GM12878 (cell line): ENCODE measurements at regions not wholly inside any gene's neighbourhood (a gene's known extent, or its start where the extent isn't known, plus 50 kb on each side); places are given as distances from the start of the nearest gene placed in this dataset.

Source experiments
- CREM ChIP-seq: IDR thresholded peaks from 2 replicates; pipeline ENCODE4 v1.6.1; 2014; ENCODE audit warnings: antibody characterized with exemption, low read depth
- CUX1 ChIP-seq: IDR thresholded peaks from 2 replicates; pipeline ENCODE4 v1.6.1; 2012; ENCODE audit warnings: improper control_type of control experiment, low read depth, low read length; ENCODE audit not compliant: insufficient replicate concordance
- FOS ChIP-seq: IDR thresholded peaks from 3 replicates; pipeline ENCODE4 v1.6.1; 2011; ENCODE audit warnings: borderline replicate concordance; ENCODE audit not compliant: insufficient read length; ENCODE audit errors: extremely low read depth
- MYB ChIP-seq: fragments of 150-350 bp; IDR thresholded peaks from 2 replicates; pipeline ENCODE4 v1.6.1; 2014; ENCODE audit warnings: mild to moderate bottlenecking, low read depth, low read length, borderline replicate concordance
- SP1 ChIP-seq: IDR thresholded peaks from one replicate; pipeline ENCODE4 v1.6.1; 2011; ENCODE audit warnings: low read depth, low read length
- YBX1 ChIP-seq: fragments of 450-650 bp; IDR thresholded peaks from 2 replicates; pipeline ENCODE4 v1.6.1; 2016; ENCODE audit warnings: antibody characterized with exemption
- ZNF274 ChIP-seq: IDR thresholded peaks from one replicate; pipeline ENCODE4 v1.8.0; 2011; ENCODE audit not compliant: insufficient read length, insufficient read depth
- ZNF622 ChIP-seq: fragments of 450-650 bp; IDR thresholded peaks from 2 replicates; pipeline ENCODE4 v1.6.1; 2017; ENCODE audit warnings: mild to moderate bottlenecking, inconsistent platforms

GRCh38 chr15:62389885-62390790, 225.1 kb upstream of the C2CD4B start, which contains the start of gene TLN2 (continued):
- TF ChIP-seq CUX1 (no peak), MYB (no peak), CREM (peak; percentile 95), FOS (no peak), SP1 (no peak), ZNF274 (no peak), YBX1 (no peak), ZNF622 (no peak)
- TF ChIP-seq, all 136 proteins: peak for 42
